Gastrocnemius medialis (tissue), 4 donors: ENCODE measurements at regions not wholly inside any gene's neighbourhood (a gene's known extent, or its start where the extent isn't known, plus 50 kb on each side); places are given as distances from the start of the nearest gene placed in this dataset.

Source experiments
- ATAC-seq, 2 donors: fragments of 150-250 bp; one replicate each; pipeline ENCODE4 v1.9.1; 2016
- DNase-seq, 2 donors: peaks; one replicate each; pipeline ENCODE4 v3.0.0-alpha.2; 2019
- H3K27ac ChIP-seq, 4 donors: fragments of 200-600 bp; sonication (generic); 1 replicate in 1 of 4; 2 replicates in 3 of 4; pipeline ENCODE4 v1.5.1; 2016 to 2018; ENCODE audit warnings: mild to moderate bottlenecking in 2 of 4, moderate library complexity in 1 of 4
- H3K27me3 ChIP-seq, 3 donors: fragments of 200-600 bp; sonication (generic) in 2 of 3; 1 replicate in 1 of 3; 2 replicates in 2 of 3; pipeline versions ENCODE4 v1.5.1 to v1.6.0; 2016 to 2019; ENCODE audit warnings: mild to moderate bottlenecking in 1 of 3, moderate library complexity in 1 of 3
- H3K36me3 ChIP-seq, 2 donors: fragments of 200-600 bp; sonication (generic) in 1 of 2; one replicate each; pipeline ENCODE4 v1.5.1; 2017 to 2018
- H3K4me1 ChIP-seq, 2 donors: fragments of 200-600 bp; sonication (generic) in 1 of 2; one replicate each; pipeline ENCODE4 v1.5.1; 2016 to 2017; ENCODE audit warnings: mild to moderate bottlenecking in 2 of 2
- H3K4me3 ChIP-seq, 4 donors: fragments of 200-600 bp; sonication (generic) in 3 of 4; 1 replicate in 1 of 4; 2 replicates in 3 of 4; pipeline ENCODE4 v1.5.1; 2016 to 2019; ENCODE audit warnings: mild to moderate bottlenecking in 2 of 4
- H3K9me3 ChIP-seq, 3 donors: fragments of 200-600 bp; sonication (generic) in 2 of 3; 1 replicate in 1 of 3; 2 replicates in 2 of 3; pipeline ENCODE4 v1.5.1; 2016 to 2019
- CTCF ChIP-seq, 5 experiments: fragments of 450-650 bp in 3 of 5; fragments of 200-600 bp in 2 of 5; sonication (generic) in 2 of 5; IDR thresholded peaks in 4 of 5; conservative IDR thresholded peaks in 1 of 5; 1 replicate in 4 of 5; 2 replicates in 1 of 5; pipeline ENCODE4 v1.5.1; 2016 to 2019; ENCODE audit warnings: antibody characterized with exemption in 5 of 5, mild to moderate bottlenecking in 3 of 5, moderate library complexity in 3 of 5
- POLR2A ChIP-seq, 2 donors: fragments of 450-650 bp; IDR thresholded peaks; one replicate each; pipeline ENCODE4 v1.6.1; 2017; ENCODE audit warnings: antibody characterized with exemption in 2 of 2, mild to moderate bottlenecking in 2 of 2, moderate library complexity in 2 of 2
- in situ Hi-C, 4 donors: fragments of 200-750 bp; cut with MboI; loops; one replicate each; pipeline versions ENCODE4 v1.15.0 to v1.8.0; 2017; ENCODE audit warnings: low sequenced_read_pairs in 4 of 4
- intact Hi-C: fragments of 100-400 bp; cut with DNase I; formaldehyde crosslinking; loops from one replicate; pipeline ENCODE4 v1.15.1; 2023; ENCODE audit warnings: low total_unique reads

GRCh38 chr14:100439781-100440180, 116.6 kb downstream of the SLC25A47 start:
- in situ Hi-C loops (loop anchor here (5.0 to 10.0 kb wide), 2 partner anchors 205 to 208 kb away; no protein-coding TSS in a partner anchor), intact Hi-C loops (loop anchor here (1.0 kb wide), 1 partner anchor 206 kb away; no protein-coding TSS in a partner anchor)
- peak; percentile 36 to 43 for ATAC-seq
- Histone ChIP-seq H3K4me1 (peaks cover 14 to 20% of the 10 kb centered on the region in 2 donors), H3K27ac (peak overlapping the region in 3 of 4 donors; percentile 23 to 36 (median 27)), H3K27me3 (no peaks in the 10 kb centered on the region), H3K4me3 (no peak overlapping the region), H3K36me3 (no peaks in the 10 kb centered on the region), H3K9me3 (no peaks in the 10 kb centered on the region)
- TF ChIP-seq POLR2A (IDR thresholded peaks at IDR 0.05), result no peak
- no peak for TF ChIP-seq CTCF (IDR thresholded peaks at IDR 0.05 in 4 of 5, conservative IDR thresholded peaks at IDR 0.05 in 1 of 5)
- no peak for DNase-seq

GRCh38 chr14:100440207-100440631, 117.1 kb downstream of the SLC25A47 start:
- TF ChIP-seq CTCF (IDR thresholded peaks at IDR 0.05 in 4 of 5, conservative IDR thresholded peaks at IDR 0.05 in 1 of 5) (peak; percentile 64 to 81 (median 73)), POLR2A (IDR thresholded peaks at IDR 0.05) (no peak)
- ATAC-seq (peak; percentile 80 to 90), DNase-seq (peak; percentile 40 to 77)
- intact Hi-C loops, result loop anchor here (1.0 kb wide), 1 partner anchor 205 kb away; no protein-coding TSS in a partner anchor
- Histone ChIP-seq H3K4me3 (no peak overlapping the region), H3K36me3 (no peaks in the 10 kb centered on the region), H3K4me1 (peaks cover 14 to 20% of the 10 kb centered on the region in 2 donors), H3K27ac (peak overlapping the region; percentile 23 to 38 (median 32)), H3K9me3 (no peaks in the 10 kb centered on the region), H3K27me3 (no peaks in the 10 kb centered on the region)
- in situ Hi-C loops, result loop anchor here (5.0 to 10.0 kb wide), 2 partner anchors 205 to 207 kb away; no protein-coding TSS in a partner anchor

DNA sequence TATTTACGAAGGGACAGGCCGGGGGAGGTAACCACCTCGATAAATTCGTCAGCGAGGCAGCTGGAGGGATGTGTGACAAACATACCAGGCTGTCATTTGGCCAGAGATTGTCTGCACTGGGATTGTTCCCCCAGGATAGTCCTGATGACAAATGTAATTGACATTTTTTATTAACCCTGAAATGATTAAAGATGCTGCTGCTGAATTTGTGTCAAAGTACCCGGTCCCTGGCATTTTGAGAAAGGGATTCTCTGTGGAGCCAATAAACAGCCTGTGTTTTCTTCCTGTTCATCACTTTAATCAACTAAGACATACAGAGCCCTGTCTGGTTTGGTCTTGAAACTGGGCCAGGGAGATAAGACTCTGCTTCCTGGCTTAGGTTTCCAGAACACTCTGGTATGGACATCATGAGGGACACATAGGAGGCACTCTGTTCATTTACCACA, 117.6 kb downstream of the SLC25A47 start:
- intact Hi-C loops (loop anchor here (1.0 kb wide), 1 partner anchor 205 kb away; no protein-coding TSS in a partner anchor), in situ Hi-C loops (loop anchor here (5.0 to 10.0 kb wide), 2 partner anchors 204 to 207 kb away; no protein-coding TSS in a partner anchor)
- no peaks in the 10 kb centered on the region for H3K9me3 ChIP-seq
- H3K36me3 ChIP-seq, result no peaks in the 10 kb centered on the region
- H3K27me3 ChIP-seq, result no peaks in the 10 kb centered on the region
- H3K4me1 ChIP-seq, result peaks cover 14 to 20% of the 10 kb centered on the region in 2 donors
- no peak for DNase-seq
- TF ChIP-seq CTCF (IDR thresholded peaks at IDR 0.05 in 4 of 5, conservative IDR thresholded peaks at IDR 0.05 in 1 of 5), result no peak
- TF ChIP-seq POLR2A (IDR thresholded peaks at IDR 0.05), result no peak
- no peak overlapping the region for H3K4me3 ChIP-seq
- no peak for ATAC-seq
- H3K27ac ChIP-seq, result peak overlapping the region in 3 of 4 donors; percentile 23 to 38 (median 36)

- in situ Hi-C loops, result loop anchor here (5.0 to 10.0 kb wide), 2 partner anchors 203 to 206 kb away; no protein-coding TSS in a partner anchor
These were observed 118.3 kb downstream of the SLC25A47 start for GRCh38 chr14:100441271-100441947.

More at GRCh38 chr14:100441271-100441947, 118.3 kb downstream of the SLC25A47 start:
- H3K36me3 ChIP-seq, result no peaks in the 10 kb centered on the region
- no peak for DNase-seq
- intact Hi-C loops, result no loop called here
- H3K27me3 ChIP-seq, result no peaks in the 10 kb centered on the region
- TF ChIP-seq CTCF (IDR thresholded peaks at IDR 0.05 in 4 of 5, conservative IDR thresholded peaks at IDR 0.05 in 1 of 5), result no peak
- no peak for TF ChIP-seq POLR2A (IDR thresholded peaks at IDR 0.05)
- H3K27ac ChIP-seq, result no peak overlapping the region
- no peaks in the 10 kb centered on the region for H3K9me3 ChIP-seq
- ATAC-seq, result no peak
- peaks cover 14 to 20% of the 10 kb centered on the region in 2 donors for H3K4me1 ChIP-seq
- H3K4me3 ChIP-seq, result no peak overlapping the region
